ENCODE measurements at regions not wholly inside any gene's neighbourhood (a gene's known extent, or its start where the extent isn't known, plus 50 kb on each side); places are given as distances from the start of the nearest gene placed in this dataset.

DNA sequence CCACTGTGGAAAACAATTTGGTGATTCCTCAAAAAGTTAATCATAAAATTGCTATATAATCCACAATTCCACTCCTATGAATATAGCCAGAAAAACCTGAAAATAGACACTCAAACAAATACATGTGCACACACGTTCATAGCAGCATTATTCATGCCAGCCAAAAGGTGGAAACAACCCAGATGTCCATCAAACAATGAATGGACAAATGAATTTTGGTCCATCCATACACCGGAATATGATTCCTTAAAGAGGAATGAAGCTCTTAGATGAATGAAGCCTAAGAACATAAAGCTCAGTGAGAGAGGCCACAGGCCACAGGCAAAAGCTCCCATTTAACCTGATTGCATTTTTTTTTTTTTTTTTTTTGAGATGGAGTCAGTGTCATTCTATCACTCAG, 114.6 kb upstream of the TNRC6C start:
- DNase-seq (ENCODE audit: low spot score) = no peak
- 64% methylated on average over 2 of the region's 2 CpGs for WGBS
- H3K27ac ChIP-seq (ENCODE audit: low read depth in 1 of 2, low read length in 2 of 2) = no peak overlapping the region

DNA sequence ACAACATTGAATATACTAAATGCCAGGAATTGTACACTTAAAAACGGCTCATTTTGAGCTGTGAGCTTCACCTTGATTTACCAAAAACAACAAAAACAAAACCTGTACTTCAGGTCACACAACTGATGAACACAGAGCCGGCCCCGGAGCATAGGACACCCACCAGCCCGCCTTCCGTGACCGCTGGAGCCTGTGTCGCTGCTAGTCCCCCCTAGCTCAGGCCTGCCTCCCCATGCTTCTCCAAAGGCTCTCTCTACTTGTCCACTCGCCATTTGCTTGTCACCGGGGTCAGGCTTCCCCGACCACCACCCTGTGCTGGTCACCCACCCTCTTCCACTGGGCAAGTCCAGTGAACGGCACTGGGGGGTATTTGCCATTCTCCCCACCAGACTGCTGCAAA, 113.8 kb upstream of the TNRC6C start:
- no peak overlapping the region for H3K9ac ChIP-seq (ENCODE audit: low read depth in 1 of 2, low read length in 2 of 2)
- no peaks in the 10 kb centered on the region for H3K27me3 ChIP-seq (ENCODE audit: control insufficient read depth in 4 of 4, insufficient read depth in 4 of 4, low read length in 3 of 4)
- WGBS = 91% methylated on average over 11 of the region's 11 CpGs
- no peak for DNase-seq (ENCODE audit: low spot score)
- H3K9me3 ChIP-seq (ENCODE audit: control insufficient read depth in 4 of 4, low read length in 3 of 4) = no peaks in the 10 kb centered on the region
- no peak overlapping the region for H3K4me3 ChIP-seq (ENCODE audit: low read depth in 1 of 3, low read length in 3 of 3)
- no peaks in the 10 kb centered on the region for H3K36me3 ChIP-seq (ENCODE audit: control insufficient read depth in 4 of 4, insufficient read depth in 3 of 4, low read depth in 1 of 4, low read length in 3 of 4)
- peaks cover 0 to 6% (median 0%) of the 10 kb centered on the region in 4 donors for H3K4me1 ChIP-seq (ENCODE audit: control insufficient read depth in 4 of 4, insufficient read depth in 4 of 4, low read length in 3 of 4)
- no peak overlapping the region for H3K27ac ChIP-seq (ENCODE audit: low read depth in 1 of 2, low read length in 2 of 2)
- no peak for TF ChIP-seq RXRA (IDR thresholded peaks at IDR 0.05)
- TF ChIP-seq RAD21 (IDR thresholded peaks at IDR 0.05) = no peak
- no peak for TF ChIP-seq FOXA1 (IDR thresholded peaks at IDR 0.05)
- TF ChIP-seq, protein P1, sequence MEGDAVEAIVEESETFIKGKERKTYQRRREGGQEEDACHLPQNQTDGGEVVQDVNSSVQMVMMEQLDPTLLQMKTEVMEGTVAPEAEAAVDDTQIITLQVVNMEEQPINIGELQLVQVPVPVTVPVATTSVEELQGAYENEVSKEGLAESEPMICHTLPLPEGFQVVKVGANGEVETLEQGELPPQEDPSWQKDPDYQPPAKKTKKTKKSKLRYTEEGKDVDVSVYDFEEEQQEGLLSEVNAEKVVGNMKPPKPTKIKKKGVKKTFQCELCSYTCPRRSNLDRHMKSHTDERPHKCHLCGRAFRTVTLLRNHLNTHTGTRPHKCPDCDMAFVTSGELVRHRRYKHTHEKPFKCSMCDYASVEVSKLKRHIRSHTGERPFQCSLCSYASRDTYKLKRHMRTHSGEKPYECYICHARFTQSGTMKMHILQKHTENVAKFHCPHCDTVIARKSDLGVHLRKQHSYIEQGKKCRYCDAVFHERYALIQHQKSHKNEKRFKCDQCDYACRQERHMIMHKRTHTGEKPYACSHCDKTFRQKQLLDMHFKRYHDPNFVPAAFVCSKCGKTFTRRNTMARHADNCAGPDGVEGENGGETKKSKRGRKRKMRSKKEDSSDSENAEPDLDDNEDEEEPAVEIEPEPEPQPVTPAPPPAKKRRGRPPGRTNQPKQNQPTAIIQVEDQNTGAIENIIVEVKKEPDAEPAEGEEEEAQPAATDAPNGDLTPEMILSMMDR (IDR thresholded peaks at IDR 0.05; ENCODE audit: low read depth, low read length, missing input control) = no peak
- no peak for TF ChIP-seq HNF4G (IDR thresholded peaks at IDR 0.05)
- TF ChIP-seq GABPA (IDR thresholded peaks at IDR 0.05 in 1 of 2, conservative IDR thresholded peaks at IDR 0.05 in 1 of 2) = no peak
- no peak for TF ChIP-seq NR2F2 (IDR thresholded peaks at IDR 0.05)
- TF ChIP-seq YY1 (IDR thresholded peaks at IDR 0.05) = no peak
- TF ChIP-seq JUND (IDR thresholded peaks at IDR 0.05) = no peak
- TF ChIP-seq TAF1 (conservative IDR thresholded peaks at IDR 0.05) = no peak
- TF ChIP-seq, protein P2, sequence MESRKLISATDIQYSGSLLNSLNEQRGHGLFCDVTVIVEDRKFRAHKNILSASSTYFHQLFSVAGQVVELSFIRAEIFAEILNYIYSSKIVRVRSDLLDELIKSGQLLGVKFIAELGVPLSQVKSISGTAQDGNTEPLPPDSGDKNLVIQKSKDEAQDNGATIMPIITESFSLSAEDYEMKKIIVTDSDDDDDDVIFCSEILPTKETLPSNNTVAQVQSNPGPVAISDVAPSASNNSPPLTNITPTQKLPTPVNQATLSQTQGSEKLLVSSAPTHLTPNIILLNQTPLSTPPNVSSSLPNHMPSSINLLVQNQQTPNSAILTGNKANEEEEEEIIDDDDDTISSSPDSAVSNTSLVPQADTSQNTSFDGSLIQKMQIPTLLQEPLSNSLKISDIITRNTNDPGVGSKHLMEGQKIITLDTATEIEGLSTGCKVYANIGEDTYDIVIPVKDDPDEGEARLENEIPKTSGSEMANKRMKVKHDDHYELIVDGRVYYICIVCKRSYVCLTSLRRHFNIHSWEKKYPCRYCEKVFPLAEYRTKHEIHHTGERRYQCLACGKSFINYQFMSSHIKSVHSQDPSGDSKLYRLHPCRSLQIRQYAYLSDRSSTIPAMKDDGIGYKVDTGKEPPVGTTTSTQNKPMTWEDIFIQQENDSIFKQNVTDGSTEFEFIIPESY (IDR thresholded peaks at IDR 0.05) = no peak
- no peak for TF ChIP-seq EGR1 (IDR thresholded peaks at IDR 0.05; ENCODE audit: low read depth in 2 of 2)

More for the DNA sequence above, 114.6 kb upstream of the TNRC6C start:
- TF ChIP-seq, protein P3, sequence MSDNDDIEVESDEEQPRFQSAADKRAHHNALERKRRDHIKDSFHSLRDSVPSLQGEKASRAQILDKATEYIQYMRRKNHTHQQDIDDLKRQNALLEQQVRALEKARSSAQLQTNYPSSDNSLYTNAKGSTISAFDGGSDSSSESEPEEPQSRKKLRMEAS (IDR thresholded peaks at IDR 0.05) = no peak
- TF ChIP-seq FOXA2 (IDR thresholded peaks at IDR 0.05) (no peak), RAD21 (IDR thresholded peaks at IDR 0.05) (no peak), FOXA1 (IDR thresholded peaks at IDR 0.05) (no peak), HNF4A (conservative IDR thresholded peaks at IDR 0.05) (no peak), RXRA (IDR thresholded peaks at IDR 0.05) (no peak), NR2F2 (IDR thresholded peaks at IDR 0.05) (no peak), JUND (IDR thresholded peaks at IDR 0.05) (no peak)
- TF ChIP-seq, protein P2 (IDR thresholded peaks at IDR 0.05) = no peak
- TF ChIP-seq, protein P4, sequence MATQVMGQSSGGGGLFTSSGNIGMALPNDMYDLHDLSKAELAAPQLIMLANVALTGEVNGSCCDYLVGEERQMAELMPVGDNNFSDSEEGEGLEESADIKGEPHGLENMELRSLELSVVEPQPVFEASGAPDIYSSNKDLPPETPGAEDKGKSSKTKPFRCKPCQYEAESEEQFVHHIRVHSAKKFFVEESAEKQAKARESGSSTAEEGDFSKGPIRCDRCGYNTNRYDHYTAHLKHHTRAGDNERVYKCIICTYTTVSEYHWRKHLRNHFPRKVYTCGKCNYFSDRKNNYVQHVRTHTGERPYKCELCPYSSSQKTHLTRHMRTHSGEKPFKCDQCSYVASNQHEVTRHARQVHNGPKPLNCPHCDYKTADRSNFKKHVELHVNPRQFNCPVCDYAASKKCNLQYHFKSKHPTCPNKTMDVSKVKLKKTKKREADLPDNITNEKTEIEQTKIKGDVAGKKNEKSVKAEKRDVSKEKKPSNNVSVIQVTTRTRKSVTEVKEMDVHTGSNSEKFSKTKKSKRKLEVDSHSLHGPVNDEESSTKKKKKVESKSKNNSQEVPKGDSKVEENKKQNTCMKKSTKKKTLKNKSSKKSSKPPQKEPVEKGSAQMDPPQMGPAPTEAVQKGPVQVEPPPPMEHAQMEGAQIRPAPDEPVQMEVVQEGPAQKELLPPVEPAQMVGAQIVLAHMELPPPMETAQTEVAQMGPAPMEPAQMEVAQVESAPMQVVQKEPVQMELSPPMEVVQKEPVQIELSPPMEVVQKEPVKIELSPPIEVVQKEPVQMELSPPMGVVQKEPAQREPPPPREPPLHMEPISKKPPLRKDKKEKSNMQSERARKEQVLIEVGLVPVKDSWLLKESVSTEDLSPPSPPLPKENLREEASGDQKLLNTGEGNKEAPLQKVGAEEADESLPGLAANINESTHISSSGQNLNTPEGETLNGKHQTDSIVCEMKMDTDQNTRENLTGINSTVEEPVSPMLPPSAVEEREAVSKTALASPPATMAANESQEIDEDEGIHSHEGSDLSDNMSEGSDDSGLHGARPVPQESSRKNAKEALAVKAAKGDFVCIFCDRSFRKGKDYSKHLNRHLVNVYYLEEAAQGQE (IDR thresholded peaks at IDR 0.05) = no peak
- TF ChIP-seq, protein P1 (IDR thresholded peaks at IDR 0.05; ENCODE audit: low read depth, low read length, missing input control) = no peak
- Histone ChIP-seq H3K9me3 (ENCODE audit: control insufficient read depth in 4 of 4, low read length in 3 of 4) (no peaks in the 10 kb centered on the region), H3K4me1 (ENCODE audit: control insufficient read depth in 4 of 4, insufficient read depth in 4 of 4, low read length in 3 of 4) (peaks cover 0 to 6% (median 0%) of the 10 kb centered on the region in 4 donors), H3K4me3 (ENCODE audit: low read depth in 1 of 3, low read length in 3 of 3) (no peak overlapping the region), H3K9ac (ENCODE audit: low read depth in 1 of 2, low read length in 2 of 2) (no peak overlapping the region), H3K36me3 (ENCODE audit: control insufficient read depth in 4 of 4, insufficient read depth in 3 of 4, low read depth in 1 of 4, low read length in 3 of 4) (no peaks in the 10 kb centered on the region), H3K27me3 (ENCODE audit: control insufficient read depth in 4 of 4, insufficient read depth in 4 of 4, low read length in 3 of 4) (no peaks in the 10 kb centered on the region)

Data from liver (tissue), 8 donors.